NOMO-1 treated with DMSO at 0.1 percent for 48 hours (cell line): ENCODE measurements at regions not wholly inside any gene's neighbourhood (a gene's known extent, or its start where the extent isn't known, plus 50 kb on each side); places are given as distances from the start of the nearest gene placed in this dataset.
"Not testable (repeated sequence)": the region's sequence is repeated elsewhere in the genome, so short reads cannot be mapped to it uniquely, and the experiment has no call there.

ENCODE experiments used
- DNase-seq: peaks from one replicate; lab custom pipeline; 2025; ENCODE audit not compliant: unreplicated experiment; lab: John Stamatoyannopoulos, UW

DNA sequence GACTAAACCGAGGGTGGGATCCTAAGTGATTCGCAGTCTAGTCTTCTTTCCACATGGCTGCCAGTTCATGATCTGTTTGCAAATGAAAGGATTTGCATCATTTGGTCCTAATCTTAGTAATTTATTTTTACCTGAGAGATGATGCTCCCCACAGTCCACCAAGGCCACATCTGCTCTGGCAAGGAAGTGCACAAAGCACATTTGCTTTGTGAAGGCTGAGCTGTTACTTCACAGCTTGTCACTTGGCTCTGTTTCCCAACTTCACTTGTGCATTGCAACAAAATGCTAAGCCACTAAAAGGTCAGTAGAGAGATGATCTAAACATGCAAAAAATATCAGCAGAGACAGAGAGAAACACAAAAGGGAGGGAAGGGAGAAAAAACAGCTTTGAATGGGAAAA lies 128.5 kb upstream of the VLDLR start:
- DNase-seq = no peak

DNA sequence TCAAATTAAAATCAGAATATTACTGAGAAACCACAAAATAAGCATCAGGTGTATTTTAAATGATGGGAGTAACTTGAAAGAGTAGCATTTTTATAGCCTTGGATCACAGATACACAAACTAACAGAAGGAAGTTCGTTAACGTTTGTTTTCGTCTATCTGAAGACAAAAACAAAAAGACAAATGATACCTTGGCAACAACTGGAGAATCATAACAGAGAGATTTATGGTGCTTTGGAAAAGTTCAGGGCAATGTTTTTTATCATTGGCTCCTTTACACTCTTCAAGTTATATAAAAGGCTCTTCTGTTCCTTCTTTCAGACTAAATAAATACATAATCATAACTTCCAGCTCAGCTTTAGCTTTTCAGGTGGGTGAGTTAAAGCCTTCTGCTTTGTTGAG lies 128.1 kb upstream of the VLDLR start:
- no peak for DNase-seq

DNA sequence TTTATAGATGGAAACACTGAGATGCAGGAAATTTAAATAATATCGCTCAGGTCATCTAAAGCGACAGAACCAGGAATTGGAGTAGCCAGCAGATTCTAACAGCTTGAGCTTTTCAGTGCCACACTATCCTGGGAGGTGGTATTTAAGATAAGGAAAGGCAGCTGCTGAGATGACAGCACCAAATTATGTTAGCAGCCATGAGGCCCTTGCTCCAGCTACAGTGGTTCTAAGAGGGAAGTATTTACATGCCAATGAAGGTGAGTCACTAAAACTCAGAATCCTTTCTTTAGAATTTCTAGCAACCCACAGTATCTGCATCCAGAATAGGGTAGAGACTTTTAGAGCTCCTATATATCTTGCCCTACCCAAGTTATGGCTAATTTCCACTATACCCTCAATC lies 127.0 kb upstream of the VLDLR start:
- DNase-seq = no peak

DNA sequence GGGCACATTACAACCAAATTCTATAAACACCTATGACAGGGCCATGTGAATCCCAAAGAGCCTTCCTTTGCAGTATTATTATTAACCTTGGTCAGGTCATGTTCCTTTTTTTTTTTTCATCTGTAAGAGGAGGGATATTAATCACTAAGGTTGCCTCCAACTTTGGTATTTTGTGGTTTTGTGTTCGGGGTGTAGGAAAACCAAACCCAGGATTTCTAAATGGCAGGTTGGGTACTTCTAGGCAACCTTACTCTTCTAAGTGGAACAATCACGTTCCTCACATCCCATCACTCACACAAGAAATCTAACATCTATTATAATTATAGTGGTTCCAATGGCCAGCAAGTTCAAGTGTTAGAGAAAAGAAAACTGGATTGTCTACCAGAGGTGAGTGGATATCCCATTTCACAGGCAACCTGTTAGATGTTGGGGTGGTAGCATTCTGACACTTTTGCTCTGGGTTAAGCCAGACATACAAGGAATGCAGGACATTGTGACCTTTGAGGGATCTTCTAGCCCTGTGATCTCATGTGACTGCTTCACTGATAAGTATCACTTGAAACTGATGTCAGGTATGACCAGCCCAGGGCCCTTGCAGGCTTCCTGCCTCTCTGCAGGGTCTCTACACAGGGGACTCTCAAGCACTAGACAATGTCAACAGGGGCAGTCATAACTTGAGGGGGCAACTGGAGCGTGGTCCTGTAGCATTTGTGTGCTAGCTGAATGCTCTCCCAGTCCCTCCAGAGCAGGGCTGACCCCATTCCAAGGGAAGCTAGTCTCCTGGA lies 126.2 kb upstream of the VLDLR start:
- no peak for DNase-seq

DNA sequence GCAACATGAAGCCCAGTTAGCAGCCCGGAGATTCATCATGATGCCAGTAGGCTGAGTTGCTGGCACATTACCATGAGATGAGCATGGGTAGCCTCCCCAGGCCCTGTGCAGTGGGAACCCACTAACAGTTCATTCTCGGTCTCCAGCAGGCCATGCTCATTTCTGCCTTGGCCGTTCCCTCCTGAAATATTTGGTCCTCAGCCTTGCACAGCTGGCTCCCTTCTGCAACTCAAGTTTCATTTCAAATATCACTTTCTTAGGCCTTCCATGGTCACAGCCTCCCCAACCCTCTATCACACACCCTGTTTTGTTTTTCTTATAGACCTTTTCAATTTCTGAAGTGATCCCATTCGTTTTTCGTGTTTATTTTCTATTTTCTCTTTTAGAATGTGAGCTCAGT lies 125.4 kb upstream of the VLDLR start:
- no peak for DNase-seq

DNA sequence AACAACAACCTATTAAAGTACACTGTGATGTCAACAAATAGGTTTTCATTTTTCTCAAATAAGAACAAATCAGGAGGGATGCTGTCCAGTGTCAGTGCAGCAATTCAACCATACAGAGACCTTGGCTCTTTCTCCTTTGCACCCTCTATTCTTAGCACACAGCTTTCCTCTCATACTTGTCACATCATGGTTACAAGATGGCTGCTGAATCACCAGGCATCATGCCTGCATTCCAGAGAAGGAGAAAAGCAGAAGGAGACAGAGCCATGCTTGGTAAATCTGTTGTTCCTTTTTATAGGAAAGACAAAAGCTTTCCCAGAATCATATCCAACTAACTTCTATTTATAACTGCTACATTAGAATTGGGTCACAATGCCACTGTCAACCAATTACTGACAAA lies 124.7 kb upstream of the VLDLR start:
- DNase-seq = no peak

DNA sequence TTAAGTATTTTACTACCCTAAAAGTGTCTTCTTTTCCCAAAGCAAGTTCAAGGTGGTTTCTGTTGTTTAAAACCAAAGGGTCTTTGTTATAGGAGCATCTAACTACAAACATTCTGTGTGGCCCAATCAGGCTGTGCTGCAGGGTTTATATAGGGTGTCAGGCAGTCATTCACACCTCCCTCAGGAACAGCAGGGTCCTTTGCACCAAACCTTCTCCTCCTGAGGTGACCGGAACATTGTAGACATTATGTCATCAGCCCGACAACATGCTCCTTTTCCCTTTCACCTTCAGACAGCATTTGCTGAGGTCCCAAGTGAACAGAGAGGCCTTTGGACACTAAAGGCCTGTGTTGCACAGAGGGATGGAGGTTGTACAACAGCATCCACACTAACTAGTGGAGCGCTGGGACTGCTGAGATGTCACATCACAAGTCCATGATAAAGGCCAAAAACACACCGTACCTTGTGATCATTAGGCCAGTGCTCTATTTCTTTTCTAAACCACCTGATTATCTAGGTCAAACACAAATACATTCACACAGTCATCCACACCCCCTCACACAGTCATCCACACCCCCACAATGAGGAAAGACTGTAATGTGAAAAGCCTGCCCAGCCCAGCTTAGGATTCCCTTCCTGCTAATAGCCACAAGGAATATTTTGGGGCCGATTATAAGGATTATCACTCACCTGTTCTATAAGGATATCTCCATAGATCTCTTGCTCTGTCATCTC lies 123.8 kb upstream of the VLDLR start:
- DNase-seq = no peak

DNA sequence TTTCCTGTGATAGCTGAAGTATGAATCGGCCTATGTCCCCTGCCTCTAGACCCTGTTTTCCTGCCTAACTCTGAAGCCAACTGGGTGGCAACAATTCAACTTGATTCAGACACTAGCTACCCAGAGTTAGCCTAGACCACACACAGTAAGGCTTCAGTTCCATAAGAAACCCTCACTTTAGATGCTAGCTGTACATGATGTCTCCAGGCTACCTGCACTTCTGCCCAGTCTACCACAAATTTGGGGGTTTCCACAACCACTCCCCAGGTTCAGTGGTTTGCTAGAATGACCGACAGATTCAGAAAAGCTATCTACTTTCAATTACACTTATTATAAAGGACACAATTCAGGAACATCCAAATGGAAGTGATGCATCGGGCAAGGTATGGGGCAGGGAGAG lies 119.4 kb upstream of the VLDLR start:
- no peak for DNase-seq

DNA sequence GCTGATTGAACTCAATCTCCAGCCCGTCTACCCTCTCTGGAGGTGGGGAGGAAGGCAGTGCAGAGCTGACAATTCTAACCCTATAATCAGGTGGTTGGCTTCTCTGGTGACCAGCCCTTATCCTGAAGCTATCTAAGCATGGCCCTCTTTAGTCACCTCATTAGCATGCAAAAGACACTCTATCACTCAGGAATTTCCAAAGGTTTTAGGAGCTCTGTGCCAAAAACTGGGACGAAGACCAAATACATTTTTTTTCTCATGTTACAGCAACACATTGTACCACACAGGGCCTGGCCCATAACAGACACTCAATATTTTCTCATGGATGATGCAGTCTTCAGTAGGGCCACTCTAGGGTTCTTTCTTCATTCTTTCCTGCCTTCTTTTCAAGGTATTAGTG lies 118.8 kb upstream of the VLDLR start:
- DNase-seq = no peak

DNA sequence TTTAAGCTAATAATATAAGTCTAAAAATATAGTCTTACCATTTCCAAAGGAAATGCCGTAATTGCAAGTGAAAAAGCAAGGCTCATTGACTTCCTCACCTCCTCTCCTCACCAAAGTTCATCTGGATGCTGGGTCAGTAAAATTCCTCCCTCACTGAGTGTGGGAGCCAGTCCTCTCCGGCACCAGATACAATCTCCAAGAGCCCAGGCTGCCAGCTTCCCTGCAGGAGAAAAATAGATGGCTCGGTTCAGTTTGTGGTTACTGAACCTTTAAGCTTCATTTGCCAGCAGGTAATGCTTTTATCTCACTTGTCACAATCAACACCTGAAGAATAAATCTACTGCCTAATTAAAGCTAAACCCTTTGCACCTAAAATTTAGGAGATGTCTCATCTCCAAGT lies 115.3 kb upstream of the VLDLR start:
- no peak for DNase-seq

DNA sequence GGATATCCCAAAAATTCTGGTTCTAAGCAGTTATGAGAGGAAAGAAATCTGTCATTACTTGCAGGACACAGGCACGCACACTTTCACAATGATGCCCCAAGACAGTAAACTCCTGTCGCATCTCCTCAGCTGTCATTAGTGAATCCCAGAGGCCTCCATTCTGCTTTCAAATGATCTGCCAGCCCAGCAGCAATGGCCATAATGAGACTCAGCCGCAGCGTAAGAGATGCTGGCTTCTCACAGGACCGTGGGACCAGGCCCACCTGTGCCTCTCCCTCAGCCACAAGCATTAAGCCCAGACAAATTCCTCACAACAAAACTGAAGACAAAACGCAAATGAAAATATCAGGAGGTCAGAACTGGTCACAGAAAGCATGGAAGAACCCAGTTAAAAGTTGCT lies 98.0 kb upstream of the VLDLR start:
- no peak for DNase-seq

DNA sequence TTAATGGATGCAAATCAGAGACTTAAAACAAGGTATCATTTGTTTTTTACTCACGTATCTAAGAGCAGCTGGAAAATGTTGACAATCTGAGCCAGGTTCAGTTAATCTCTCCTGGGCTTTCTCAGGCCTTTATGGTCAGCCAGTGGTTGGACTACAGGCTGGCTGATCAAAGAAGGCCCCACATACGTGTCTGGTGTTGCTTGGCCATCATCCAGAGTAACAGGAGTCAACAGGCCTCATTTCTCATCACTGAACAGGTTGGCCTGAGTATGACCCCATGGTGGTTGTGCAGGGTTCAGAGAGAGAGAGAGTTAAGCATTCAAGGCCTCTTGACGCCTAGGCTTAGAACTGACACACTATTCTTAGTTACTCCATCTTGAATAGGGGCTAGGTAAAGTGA lies 97.0 kb upstream of the VLDLR start:
- no peak for DNase-seq

DNA sequence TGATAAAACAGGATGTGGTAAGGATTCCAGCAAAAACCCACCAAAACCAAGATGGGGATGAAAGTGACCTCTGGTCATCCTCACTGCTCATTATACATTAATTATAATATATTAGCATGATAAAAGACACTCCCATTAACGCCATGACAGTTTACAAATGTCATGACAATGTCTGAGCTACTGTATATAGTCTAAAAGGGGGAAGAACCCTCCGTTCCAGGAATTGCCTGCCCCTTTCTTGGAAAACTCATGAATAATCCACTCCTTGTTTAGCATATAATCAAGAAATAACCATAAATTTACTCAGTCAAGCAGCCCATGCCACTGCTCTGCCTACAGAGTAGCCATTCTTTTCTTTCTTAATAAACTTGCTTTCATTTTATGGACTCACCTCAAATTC lies 96.4 kb upstream of the VLDLR start:
- DNase-seq = no peak

DNA sequence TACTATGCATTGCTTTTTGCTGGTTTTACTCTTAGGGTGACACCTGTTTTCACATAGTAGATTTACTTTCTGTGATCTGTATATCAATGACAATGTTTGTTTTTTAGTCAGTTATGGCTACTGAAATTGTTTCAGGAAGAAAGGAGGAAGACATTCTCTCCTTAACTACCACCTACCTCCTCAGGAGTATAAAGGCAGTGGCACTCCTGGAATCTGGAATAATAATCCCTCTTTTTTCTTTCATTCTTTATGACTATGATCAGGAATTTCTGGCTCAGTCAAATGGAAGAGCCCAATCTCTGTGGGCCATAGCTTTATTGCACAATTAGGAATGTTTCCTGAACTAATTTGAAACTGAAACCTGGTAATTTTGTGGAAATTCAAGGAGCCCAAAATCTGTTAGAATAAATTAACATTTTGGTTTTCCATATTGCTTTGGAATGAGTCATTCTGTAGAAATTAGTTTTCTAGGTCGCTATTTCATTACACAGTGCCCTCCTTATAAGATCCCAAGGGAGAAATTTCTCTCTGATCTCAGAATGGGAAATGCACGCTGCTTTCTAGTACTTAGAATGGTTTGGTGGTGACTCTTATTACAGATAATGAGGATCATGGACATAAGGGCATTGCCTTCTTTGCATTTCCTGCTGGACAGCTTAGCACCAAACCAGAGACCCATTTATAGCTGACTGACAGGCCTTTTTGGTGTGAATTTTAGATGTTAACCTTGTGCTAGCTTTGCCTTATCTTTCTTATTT lies 95.3 kb upstream of the VLDLR start:
- no peak for DNase-seq

DNA sequence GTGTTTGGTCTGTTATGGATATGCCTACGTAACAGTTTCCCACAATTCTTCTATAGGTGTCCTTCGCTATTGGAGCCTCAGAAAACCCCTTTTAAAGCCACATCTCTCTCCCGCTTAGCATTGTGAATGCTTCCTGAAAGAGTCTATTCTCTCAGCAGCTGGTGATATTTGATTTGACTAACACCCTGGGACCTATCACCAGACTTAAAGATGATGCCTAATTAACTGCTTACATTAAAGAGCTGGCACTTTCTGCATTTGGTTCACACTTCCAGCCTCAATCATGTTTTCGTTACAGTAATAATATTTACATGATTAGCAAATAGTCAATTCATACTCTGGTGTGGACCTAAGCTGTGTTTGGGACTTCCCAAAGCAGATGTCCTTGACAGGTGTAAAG lies 90.1 kb upstream of the VLDLR start:
- DNase-seq = no peak

DNA sequence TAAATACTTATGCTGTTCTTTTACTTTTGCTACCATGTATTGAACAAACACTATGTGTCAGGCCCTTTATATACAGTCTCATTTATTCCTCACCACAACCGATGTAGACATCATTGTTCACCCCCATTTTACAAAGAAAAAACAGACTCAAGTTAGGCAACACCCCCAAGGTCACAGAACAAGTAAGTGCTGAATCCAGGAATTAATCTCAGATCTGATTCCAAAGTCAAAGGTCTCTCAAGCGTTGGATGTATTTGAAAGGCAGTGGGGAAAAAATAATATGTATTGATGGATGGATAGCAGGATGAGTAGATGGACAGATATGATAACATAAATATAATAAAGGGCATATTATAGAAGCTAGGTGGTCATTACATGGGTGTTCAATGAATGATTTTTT lies 85.1 kb upstream of the VLDLR start:
- no peak for DNase-seq

DNA sequence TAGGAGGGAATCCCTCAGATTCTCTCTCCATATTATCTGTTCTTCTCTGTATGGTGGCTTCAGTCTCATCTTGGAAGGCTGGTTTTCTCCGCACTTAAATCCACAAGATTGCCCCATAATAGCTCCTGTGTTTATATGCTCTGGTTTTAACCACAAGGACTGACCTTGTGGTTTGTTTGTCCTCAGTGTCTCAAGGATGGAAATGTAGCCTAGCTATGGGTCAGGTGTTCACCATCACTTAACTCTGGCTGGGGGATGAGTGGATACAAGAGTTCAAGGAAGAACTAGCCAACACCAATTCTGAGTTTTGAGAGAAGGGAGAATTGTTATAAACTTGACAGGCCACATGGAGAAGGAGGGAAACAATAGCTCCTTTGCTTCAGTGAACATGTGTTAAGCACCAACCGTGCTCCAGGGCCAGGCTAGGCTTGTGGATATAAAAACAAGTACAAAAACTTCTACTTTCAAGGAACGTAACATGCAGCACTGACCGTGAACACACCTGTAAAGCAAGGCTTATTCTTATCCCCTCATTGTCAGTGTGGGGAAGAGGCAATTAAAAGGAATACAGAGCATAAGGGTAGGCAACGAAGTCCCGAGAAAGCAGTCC lies 75.6 kb upstream of the VLDLR start:
- DNase-seq = no peak

DNA sequence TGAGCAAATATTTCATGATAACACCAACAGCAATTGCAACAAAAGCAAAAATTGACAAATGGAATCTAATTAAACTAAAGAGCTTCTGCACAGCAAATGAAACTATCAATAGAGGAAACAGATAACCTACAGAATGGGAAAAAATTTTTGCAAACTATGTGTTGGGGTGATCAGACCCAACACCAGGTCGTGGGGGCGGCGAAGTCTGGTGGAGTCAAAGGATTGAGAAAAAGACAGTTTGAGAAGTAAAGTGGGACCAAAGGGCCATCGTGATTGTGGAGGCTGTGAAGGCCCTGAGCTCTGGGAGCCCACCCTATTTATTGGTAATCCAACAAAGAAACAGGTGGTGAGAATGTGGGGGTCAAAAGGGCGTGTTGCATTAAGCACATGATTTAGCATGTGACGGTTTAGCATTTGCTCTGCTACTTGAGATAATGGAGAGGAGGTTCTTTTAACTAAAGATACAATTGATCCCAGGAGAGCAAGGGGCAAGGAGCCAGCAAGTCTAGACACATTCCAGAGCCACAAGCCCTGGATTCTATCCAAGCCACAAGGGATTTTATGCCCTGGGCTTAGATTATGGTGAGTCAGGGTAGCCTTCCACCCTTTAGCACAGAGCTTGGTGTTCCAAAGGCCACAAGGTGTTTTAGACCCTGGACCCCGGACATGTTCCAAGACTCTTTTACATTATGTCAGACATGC lies 65.5 kb upstream of the VLDLR start:
- DNase-seq = not testable (repeated sequence)

DNA sequence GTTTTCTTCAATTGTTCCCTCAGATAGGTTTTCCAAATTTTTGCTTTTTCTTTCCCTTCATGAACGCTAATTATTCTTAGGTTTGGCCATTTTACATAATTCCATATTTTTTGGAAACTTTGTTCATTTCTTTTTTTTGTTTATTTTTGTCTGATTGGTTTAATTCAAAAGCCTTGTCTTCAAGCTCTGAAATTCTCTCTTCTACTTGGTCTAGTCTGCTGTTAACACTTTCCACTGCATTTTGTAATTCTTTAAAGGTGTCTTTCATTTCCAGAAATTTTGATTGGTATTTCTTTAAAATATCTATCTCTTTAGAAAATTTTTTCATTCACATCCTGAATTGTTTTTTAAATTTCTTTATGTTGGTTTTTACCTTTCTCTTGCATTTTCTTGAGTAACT lies 63.9 kb upstream of the VLDLR start:
- no peak for DNase-seq

DNA sequence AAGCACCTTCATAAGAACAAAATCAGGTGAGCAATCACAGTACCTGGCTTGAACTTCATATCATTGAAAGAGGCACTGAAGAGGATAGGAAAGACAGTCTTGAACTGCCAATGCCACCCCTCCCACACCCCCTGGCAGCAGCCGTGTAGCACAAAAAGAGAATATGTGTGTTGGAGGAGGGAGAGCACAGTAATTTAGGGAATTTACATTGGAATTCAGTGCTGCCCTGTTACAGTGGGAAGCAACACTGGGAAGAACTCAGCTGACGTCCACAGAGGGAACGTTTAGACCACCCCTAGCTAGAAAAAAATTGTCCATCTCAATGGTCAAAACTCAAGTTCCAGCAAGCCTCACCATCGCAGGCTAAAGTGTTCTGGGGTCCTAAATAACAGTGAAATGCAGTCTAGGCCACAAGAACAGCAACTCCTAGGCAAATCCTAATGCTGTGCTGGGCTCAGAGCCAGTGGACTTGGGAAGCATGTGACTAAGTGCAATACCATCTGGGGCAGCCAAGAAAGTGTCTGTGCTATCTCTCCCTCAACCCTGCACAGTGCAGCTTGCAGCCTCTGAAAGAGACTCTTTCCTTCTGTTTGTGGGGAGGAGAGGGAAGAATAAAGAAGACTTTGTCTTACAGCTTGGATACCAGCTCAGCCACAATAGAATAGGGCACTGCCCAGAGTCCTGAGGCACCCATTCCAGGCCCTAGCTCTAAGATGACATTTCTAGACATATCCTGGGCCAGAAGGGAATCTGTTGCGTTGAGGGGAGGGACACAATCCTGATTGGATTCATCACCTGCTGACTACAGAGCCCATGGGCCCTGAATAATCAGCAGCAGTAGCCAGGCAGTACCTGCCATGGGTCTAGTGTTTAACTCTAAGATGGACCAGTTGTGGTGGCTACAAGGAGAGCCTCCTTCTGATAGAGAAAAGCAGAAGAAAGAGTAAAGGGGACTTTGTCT lies 62.1 kb upstream of the VLDLR start:
- DNase-seq = no peak
